Heart left ventricle (tissue), 13 donors: ENCODE measurements at regions not wholly inside any gene's neighbourhood (a gene's known extent, or its start where the extent isn't known, plus 50 kb on each side); places are given as distances from the start of the nearest gene placed in this dataset.

ENCODE experiments used
- CTCF ChIP-seq, 12 donors: fragments of 200-600 bp; sonication (generic) in 4 of 12; IDR thresholded peaks; one replicate each; pipeline versions ENCODE4 v1.5.0 to v1.8.0; 2018 to 2022; ENCODE audit warnings: antibody characterized with exemption in 12 of 12, mild to moderate bottlenecking in 5 of 12
- POLR2A ChIP-seq, 2 donors: fragments of 450-650 bp; IDR thresholded peaks; one replicate each; pipeline ENCODE4 v1.6.1; 2017; ENCODE audit warnings: antibody characterized with exemption in 2 of 2, mild to moderate bottlenecking in 2 of 2, moderate library complexity in 2 of 2
- donor health status: ischemic (EF 13 %, LVEDD 7.1; RV severe dilation, severe dysfunction).
- donor health status: DM: no; HTN: yes; CAD: no.
- donor health status: DM: no; HTN: no; CAD: no.
- donor health status: ischemic (EF 25% LVEDD 6.9; RV normal size, moderate dysfunction).
- donor health status: ischemic (EF 25% LVEDD 5.7; RV mildly dilated, moderate dysfunction).
- donor health status: ischemic (EF 35%, LVEDD 5.7; RV mildly dilated, moderate dysfunction).
- donor health status: nonischemic (EF 11% LVEDD 7.7; RV severe dilation, severe dysfunction).
- donor health status: DM: yes; HTN: yes; CAD: no.
- donor health status: PGD.
- donor health status: ischemic (EF 29% LVEDD 5.4; RV normal size, mild dysfunction).
- donor health status: nonischemic (EF 23%, LVEDD 6.1; RV moderate dilation, normal function).

- no peak for TF ChIP-seq CTCF (IDR thresholded peaks at IDR 0.05)
- TF ChIP-seq POLR2A (IDR thresholded peaks at IDR 0.05): no peak
Measured at GRCh38 chr16:79329166-79329521, 271.4 kb downstream of the MAF start.
